Limb (tissue), 2 donors: ENCODE measurements at regions not wholly inside any gene's neighbourhood (a gene's known extent, or its start where the extent isn't known, plus 50 kb on each side); places are given as distances from the start of the nearest gene placed in this dataset.
"Not testable (repeated sequence)": the region's sequence is repeated elsewhere in the genome, so short reads cannot be mapped to it uniquely, and the experiment has no call there.

ENCODE experiments used
- DNase-seq, 2 donors: peaks; one replicate each; pipeline ENCODE4 v3.0.0-alpha.2; 2016; ENCODE audit errors: extremely low spot score in 2 of 2

- DNase-seq = not testable (repeated sequence)
Observed at GRCh38 chr12:10453-10852, 56.1 kb upstream of the IQSEC3 start.

GRCh38 chr12:10879-11812 is 55.4 kb upstream of the IQSEC3 start:
- not testable (repeated sequence) for DNase-seq

GRCh38 chr12:12306-12705 is 54.3 kb upstream of the IQSEC3 start:
- DNase-seq = not testable (repeated sequence)

GRCh38 chr12:12725-13640 is 53.6 kb upstream of the IQSEC3 start:
- DNase-seq = peak in 1 of 2 donors; percentile 52

- DNase-seq = not testable (repeated sequence)
Observed at GRCh38 chr12:13841-14240, 52.7 kb upstream of the IQSEC3 start.

- DNase-seq = not testable (repeated sequence)
Observed at GRCh38 chr12:14696-15095, 51.9 kb upstream of the IQSEC3 start.

- not testable (repeated sequence) for DNase-seq
Observed at GRCh38 chr12:15381-15780, 51.2 kb upstream of the IQSEC3 start.

GRCh38 chr12:16019-16418 is 50.5 kb upstream of the IQSEC3 start:
- not testable (repeated sequence) for DNase-seq

GRCh38 chr12:16541-16940 is 50.0 kb upstream of the IQSEC3 start:
- DNase-seq = not testable (repeated sequence)
